GM21447 (cell line): ENCODE measurements at regions not wholly inside any gene's neighbourhood (a gene's known extent, or its start where the extent isn't known, plus 50 kb on each side); places are given as distances from the start of the nearest gene placed in this dataset.
A peak's percentile ranks its signal among the peaks of the same experiment; 100 is the strongest.

Source experiments
- ATAC-seq: cut with Tn5 transposase; IDR thresholded peaks from one replicate; pipeline ENCODE4 v1.9.1; 2021; ENCODE audit not compliant: unreplicated experiment

DNA sequence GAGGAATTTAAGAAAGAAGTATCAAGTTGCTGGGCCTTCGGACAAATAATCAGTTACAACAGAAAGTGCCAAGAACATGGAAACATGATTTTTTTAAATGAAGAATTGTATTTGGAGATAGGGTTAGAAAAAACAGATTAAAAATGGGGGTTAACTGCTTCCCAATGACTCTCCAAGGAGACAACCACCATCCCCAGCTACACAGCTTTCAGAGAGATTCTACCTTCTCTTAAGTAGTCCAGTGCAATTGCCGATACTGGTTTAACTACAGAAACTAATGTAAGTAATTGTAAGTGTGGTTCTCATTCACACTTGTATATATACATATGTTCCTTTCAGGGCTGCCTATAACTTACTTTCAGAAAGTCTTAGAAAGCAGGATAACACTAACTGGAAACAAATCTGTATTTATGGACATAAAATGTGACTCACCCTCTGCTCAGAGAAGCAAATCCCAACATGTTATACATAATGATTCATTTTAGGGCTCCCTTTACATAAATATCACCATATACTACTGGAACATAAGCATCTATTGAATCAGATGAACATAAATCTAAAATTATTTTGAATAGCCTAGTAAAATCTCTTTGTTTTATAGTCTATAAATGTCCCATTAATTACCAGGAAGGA, 248.9 kb upstream of the UGT8 start:
- no peak for ATAC-seq

- ATAC-seq = no peak
Observed at GRCh38 chr4:114358901-114359300, 239.7 kb upstream of the UGT8 start.

GRCh38 chr4:114361249-114361648, 237.4 kb upstream of the UGT8 start:
- ATAC-seq = no peak

- ATAC-seq = no peak
Observed at GRCh38 chr4:114364857-114365256, 233.8 kb upstream of the UGT8 start.

- no peak for ATAC-seq
Observed at GRCh38 chr4:114365591-114365990, 233.0 kb upstream of the UGT8 start.

- ATAC-seq = no peak
Observed at GRCh38 chr4:114366368-114366767, 232.2 kb upstream of the UGT8 start.

GRCh38 chr4:114368751-114369150, 229.9 kb upstream of the UGT8 start:
- ATAC-seq = no peak

DNA sequence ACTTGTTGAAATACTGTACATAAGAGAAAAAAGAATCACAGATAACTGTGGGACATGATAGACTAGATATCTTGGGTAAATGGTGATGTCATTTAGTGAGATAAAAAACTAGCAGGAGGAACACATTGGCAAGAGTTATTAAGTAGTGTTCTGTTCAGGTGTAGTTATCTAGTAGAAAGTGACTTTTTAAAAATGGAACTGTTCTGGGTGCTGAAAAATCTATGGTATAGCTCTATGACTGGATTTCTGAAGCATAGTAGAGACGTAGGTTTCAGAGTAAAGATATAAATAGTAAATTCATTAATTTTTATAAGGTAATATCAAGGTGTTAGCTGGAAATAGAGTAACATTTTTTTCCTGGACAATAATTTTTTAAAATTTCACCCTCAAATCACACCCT, 225.1 kb upstream of the UGT8 start:
- ATAC-seq = no peak

- no peak for ATAC-seq
Observed at GRCh38 chr4:114378305-114378903, 220.2 kb upstream of the UGT8 start.

GRCh38 chr4:114383067-114383466, 215.5 kb upstream of the UGT8 start:
- ATAC-seq = no peak

DNA sequence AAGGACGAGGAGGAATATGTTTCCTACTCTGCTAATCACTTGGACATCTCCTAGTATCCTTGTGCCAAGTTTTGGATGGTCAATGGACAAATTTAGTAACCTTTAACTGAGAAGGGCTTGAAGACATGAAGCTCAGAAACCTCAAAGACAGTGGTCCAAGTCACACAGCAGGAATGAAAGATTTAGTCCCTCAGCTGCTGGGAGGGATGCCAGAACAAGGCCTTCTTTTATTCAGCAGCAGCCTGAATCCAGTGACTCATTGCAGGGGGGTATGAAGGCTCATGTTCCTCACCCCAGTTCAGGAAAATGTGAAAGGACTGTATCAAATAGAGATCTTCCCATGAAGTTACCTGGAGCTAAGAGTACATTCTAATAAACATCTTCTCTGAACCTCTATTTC, 214.9 kb upstream of the UGT8 start:
- ATAC-seq = no peak

DNA sequence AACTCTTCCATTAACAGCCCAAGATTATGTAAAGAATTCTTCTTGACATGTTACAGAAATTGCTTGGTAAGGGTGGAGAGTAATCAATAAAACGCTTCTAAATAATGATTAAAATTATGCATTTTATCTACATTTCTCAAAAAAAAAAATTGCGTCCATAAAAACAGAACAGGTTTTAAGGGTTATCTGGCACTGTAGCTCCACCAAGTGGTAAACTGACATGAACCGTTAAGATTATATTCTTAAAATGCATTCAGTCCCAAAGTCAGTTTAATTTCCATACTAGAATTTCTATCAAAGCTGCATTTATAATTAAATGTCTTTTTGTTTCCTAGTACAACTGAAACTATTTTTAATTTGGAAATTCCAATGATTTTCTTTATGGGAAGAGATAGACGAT, 214.0 kb upstream of the UGT8 start:
- ATAC-seq = no peak

GRCh38 chr4:114385195-114385985, 213.2 kb upstream of the UGT8 start:
- peak; percentile 61 for ATAC-seq

- no peak for ATAC-seq
Observed at GRCh38 chr4:114386637-114387233, 211.9 kb upstream of the UGT8 start.

- ATAC-seq = no peak
Observed at GRCh38 chr4:114389070-114389685, 209.4 kb upstream of the UGT8 start.

DNA sequence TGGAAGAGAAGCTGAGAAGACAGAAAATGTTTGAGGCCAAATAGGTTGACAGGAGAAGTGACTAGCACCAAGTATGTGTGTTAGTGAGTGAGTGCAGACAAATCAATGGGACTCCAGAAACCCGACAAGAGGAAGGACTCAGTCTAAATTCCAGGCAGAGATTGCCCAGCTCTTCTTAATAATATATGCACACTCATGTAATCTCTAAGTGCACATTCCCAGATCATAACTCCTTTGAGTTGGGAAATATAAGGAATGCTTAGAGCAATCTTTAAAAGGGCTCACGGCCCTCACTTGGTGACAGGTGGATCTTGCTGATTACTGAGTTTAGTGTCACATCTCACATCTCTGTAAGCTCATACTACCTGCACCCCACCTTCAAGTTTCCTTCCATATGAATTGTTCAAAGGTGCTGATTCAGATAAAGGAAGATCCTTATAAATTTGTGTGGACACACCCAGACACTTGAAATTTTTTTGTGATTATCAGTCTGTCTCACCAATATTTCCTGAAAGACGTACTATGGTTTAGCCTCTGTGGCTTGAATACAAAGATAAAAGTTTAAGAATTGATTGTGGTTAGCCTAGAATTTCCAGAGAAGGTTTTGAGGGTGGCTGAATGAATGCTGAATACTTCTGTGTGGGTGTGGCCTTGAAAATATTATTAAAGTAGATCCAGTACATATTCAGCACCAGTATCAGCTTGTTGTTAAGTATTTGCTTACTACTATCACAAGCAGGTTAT, 205.1 kb upstream of the UGT8 start:
- no peak for ATAC-seq

- ATAC-seq = no peak
Observed at GRCh38 chr4:114396808-114397207, 201.8 kb upstream of the UGT8 start.

DNA sequence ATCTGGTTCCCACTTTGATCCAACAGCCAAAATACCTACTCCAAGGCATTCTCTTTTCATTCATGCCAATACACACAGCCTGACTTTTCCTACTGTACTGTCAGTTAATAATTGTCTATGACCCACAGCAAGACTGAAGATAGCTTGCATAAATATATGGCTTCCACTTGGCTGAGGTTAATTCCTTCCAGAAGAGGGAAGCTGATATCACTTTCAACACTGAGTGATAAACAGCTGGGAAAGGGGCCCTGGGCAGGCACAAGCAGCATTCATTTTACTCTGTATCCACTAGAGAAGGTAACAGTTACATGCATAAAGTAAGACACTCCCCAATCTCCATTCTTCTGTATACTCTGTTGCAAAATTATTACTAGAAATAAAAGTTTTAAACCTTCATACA, 200.2 kb upstream of the UGT8 start:
- no peak for ATAC-seq

GRCh38 chr4:114399105-114399504, 199.5 kb upstream of the UGT8 start:
- ATAC-seq = no peak

DNA sequence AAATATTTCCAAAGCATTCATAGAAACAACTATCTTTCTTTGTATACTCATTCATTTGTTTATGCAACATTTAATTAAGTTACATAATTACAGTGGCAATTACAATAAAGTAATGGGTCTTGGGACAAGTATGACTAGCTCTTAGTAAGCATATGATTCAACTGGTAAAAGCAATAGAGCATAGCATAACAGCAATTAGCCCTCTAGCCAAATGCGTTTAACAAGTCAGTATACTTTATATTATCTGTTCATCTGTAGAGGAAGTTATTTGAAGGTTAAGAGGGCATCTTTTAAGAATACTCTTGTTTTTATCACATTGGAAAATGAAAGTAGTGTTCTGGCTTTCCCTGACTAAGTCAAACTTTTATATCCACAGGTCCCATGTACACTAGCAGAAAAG, 198.1 kb upstream of the UGT8 start:
- ATAC-seq = no peak

DNA sequence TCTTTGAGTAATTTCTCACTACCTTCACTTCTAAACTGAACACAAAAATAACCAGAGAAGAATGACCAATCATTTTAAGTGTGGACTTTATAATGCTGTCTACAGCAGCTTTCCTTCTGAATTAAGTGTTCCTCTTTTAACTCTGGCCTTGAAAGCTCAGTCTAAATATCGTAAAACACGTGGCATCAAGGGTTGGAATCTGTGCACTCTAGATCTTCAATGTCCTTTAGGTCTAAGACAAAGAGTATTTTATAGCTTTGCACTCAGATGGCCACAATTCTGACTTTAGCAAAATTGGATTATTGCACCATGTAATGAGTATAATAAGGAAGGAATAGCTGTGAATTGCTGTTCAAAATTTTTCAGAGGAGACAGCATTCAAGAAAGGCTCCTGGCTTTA, 197.1 kb upstream of the UGT8 start:
- ATAC-seq = no peak
